WTC11 (cell line): ENCODE measurements at regions not wholly inside any gene's neighbourhood (a gene's known extent, or its start where the extent isn't known, plus 50 kb on each side); places are given as distances from the start of the nearest gene placed in this dataset.

ENCODE experiments used
- CBFB ChIP-seq: sonication (generic); formaldehyde crosslinking; IDR thresholded peaks from 2 replicates; pipeline ENCODE4 v1.8.1; 2022; ENCODE audit warnings: mild to moderate bottlenecking, low read depth, missing genetic modification reagents
- FOXJ3 ChIP-seq: sonication (generic); formaldehyde crosslinking; IDR thresholded peaks from 2 replicates; pipeline ENCODE4 v1.9.0; 2021; ENCODE audit warnings: missing genetic modification reagents, mild to moderate bottlenecking, borderline replicate concordance
- GRHL2 ChIP-seq: fragments of 250-450 bp; sonication (Bioruptor Pico); IDR thresholded peaks from 2 replicates; pipeline ENCODE4 v1.8.0; 2022; ENCODE audit warnings: mild to moderate bottlenecking, moderate library complexity; ENCODE audit not compliant: insufficient replicate concordance, severe bottlenecking
- NR2C2 ChIP-seq: sonication (generic); formaldehyde crosslinking; IDR thresholded peaks from 2 replicates; pipeline ENCODE4 v1.8.0; 2022; ENCODE audit warnings: mild to moderate bottlenecking, missing genetic modification reagents
- SMAD4 ChIP-seq: sonication (generic); formaldehyde crosslinking; IDR thresholded peaks from 2 replicates; pipeline ENCODE4 v1.8.0; 2022; ENCODE audit warnings: mild to moderate bottlenecking, missing genetic modification reagents
- ZNF121 ChIP-seq: sonication (generic); formaldehyde crosslinking; IDR thresholded peaks from 2 replicates; pipeline ENCODE4 v1.8.0; 2023; ENCODE audit warnings: missing genetic modification reagents
- TF ChIP-seq, protein P1 (sequence below): fragments of 250-450 bp; sonication (Bioruptor Pico); IDR thresholded peaks from 2 replicates; pipeline ENCODE4 v2.1.2; 2022; ENCODE audit warnings: mild to moderate bottlenecking, moderate library complexity
- TF ChIP-seq, protein P2 (sequence below): sonication (generic); formaldehyde crosslinking; IDR thresholded peaks from 2 replicates; pipeline ENCODE4 v1.8.1; 2023; ENCODE audit warnings: mild to moderate bottlenecking, missing genetic modification reagents, moderate library complexity
- TF ChIP-seq, protein P3 (sequence below): fragments of 200-600 bp; IDR thresholded peaks from 2 replicates; pipeline ENCODE4 v1.8.0; 2022; ENCODE audit warnings: antibody characterized with exemption
- TF ChIP-seq, protein P4 (sequence below): sonication (generic); formaldehyde crosslinking; IDR thresholded peaks from 2 replicates; pipeline ENCODE4 v1.8.1; 2022; ENCODE audit warnings: low read depth, missing genetic modification reagents, borderline replicate concordance

DNA sequence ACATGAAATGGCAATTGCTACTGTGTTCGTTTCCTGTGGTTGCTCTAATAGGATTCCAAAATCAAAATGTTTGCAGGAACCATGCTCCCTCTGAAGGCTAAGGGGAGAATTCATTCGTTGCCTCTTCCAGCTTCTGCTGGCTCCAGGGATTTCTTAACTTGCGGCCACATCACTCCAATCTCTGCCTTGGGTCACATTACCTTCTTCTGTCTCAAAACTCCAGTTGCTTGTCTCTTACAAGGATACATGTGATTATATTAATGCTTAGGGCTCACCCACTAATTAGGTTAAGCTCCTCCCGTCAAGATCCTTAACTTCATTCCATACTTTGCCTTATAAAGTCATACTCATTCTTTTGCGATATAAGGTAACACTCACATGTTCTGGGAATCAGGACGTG is 208.4 kb downstream of the RBM46 start:
- TF ChIP-seq, protein P1, sequence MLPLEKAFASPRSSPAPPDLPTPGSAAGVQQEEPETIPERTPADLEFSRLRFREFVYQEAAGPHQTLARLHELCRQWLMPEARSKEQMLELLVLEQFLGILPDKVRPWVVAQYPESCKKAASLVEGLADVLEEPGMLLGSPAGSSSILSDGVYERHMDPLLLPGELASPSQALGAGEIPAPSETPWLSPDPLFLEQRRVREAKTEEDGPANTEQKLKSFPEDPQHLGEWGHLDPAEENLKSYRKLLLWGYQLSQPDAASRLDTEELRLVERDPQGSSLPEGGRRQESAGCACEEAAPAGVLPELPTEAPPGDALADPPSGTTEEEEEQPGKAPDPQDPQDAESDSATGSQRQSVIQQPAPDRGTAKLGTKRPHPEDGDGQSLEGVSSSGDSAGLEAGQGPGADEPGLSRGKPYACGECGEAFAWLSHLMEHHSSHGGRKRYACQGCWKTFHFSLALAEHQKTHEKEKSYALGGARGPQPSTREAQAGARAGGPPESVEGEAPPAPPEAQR = no peak
- TF ChIP-seq, protein P2, sequence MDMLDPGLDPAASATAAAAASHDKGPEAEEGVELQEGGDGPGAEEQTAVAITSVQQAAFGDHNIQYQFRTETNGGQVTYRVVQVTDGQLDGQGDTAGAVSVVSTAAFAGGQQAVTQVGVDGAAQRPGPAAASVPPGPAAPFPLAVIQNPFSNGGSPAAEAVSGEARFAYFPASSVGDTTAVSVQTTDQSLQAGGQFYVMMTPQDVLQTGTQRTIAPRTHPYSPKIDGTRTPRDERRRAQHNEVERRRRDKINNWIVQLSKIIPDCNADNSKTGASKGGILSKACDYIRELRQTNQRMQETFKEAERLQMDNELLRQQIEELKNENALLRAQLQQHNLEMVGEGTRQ (CRISPR knock-in tag) = no peak
- TF ChIP-seq ZNF121 (CRISPR knock-in tag) = no peak
- no peak for TF ChIP-seq SMAD4
- TF ChIP-seq, protein P3, sequence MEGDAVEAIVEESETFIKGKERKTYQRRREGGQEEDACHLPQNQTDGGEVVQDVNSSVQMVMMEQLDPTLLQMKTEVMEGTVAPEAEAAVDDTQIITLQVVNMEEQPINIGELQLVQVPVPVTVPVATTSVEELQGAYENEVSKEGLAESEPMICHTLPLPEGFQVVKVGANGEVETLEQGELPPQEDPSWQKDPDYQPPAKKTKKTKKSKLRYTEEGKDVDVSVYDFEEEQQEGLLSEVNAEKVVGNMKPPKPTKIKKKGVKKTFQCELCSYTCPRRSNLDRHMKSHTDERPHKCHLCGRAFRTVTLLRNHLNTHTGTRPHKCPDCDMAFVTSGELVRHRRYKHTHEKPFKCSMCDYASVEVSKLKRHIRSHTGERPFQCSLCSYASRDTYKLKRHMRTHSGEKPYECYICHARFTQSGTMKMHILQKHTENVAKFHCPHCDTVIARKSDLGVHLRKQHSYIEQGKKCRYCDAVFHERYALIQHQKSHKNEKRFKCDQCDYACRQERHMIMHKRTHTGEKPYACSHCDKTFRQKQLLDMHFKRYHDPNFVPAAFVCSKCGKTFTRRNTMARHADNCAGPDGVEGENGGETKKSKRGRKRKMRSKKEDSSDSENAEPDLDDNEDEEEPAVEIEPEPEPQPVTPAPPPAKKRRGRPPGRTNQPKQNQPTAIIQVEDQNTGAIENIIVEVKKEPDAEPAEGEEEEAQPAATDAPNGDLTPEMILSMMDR = no peak
- TF ChIP-seq CBFB (CRISPR knock-in tag) = no peak
- TF ChIP-seq, protein P4, sequence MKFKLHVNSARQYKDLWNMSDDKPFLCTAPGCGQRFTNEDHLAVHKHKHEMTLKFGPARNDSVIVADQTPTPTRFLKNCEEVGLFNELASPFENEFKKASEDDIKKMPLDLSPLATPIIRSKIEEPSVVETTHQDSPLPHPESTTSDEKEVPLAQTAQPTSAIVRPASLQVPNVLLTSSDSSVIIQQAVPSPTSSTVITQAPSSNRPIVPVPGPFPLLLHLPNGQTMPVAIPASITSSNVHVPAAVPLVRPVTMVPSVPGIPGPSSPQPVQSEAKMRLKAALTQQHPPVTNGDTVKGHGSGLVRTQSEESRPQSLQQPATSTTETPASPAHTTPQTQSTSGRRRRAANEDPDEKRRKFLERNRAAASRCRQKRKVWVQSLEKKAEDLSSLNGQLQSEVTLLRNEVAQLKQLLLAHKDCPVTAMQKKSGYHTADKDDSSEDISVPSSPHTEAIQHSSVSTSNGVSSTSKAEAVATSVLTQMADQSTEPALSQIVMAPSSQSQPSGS (CRISPR knock-in tag) = no peak
- no peak for TF ChIP-seq FOXJ3 (CRISPR knock-in tag)
- no peak for TF ChIP-seq NR2C2 (CRISPR knock-in tag)
- TF ChIP-seq GRHL2 = no peak
